Activated T-helper 1 cell treated with anti-CD3 and anti-CD28 coated beads, Interleukin-12 subunit alpha, Interleukin-12 subunit beta, Interleukin-2, Interleukin-4 antibody, amounts not matched to agents 30 ng/mL and 10 ng/mL and 1 ng/mL, durations not matched to agents 14 hours and 24 hours and 36 hours (primary cell): ENCODE measurements at regions not wholly inside any gene's neighbourhood (a gene's known extent, or its start where the extent isn't known, plus 50 kb on each side); places are given as distances from the start of the nearest gene placed in this dataset.
"Not testable (repeated sequence)": the region's sequence is repeated elsewhere in the genome, so short reads cannot be mapped to it uniquely, and the experiment has no call there.

Experiments
- DNase-seq: peaks from one replicate; pipeline ENCODE4 v3.0.0; 2021; ENCODE audit warnings: low spot score
- H3K27ac Mint-ChIP-seq: one replicate; pipeline ENCODE4 v1.8.0; 2021; ENCODE audit warnings: mild to moderate bottlenecking, mixed read lengths
- H3K27me3 Mint-ChIP-seq: one replicate; pipeline ENCODE4 v1.8.0; 2022; ENCODE audit warnings: mild to moderate bottlenecking, moderate library complexity, mixed read lengths; ENCODE audit not compliant: insufficient read depth
- H3K36me3 Mint-ChIP-seq: one replicate; pipeline ENCODE4 v1.8.0; 2021; ENCODE audit warnings: low read depth, mixed read lengths
- H3K4me1 Mint-ChIP-seq: one replicate; pipeline ENCODE4 v1.8.0; 2021; ENCODE audit warnings: low read depth, mixed read lengths
- H3K4me3 Mint-ChIP-seq: one replicate; pipeline ENCODE4 v1.8.0; 2021; ENCODE audit warnings: mild to moderate bottlenecking, moderate library complexity, mixed read lengths
- H3K9me3 Mint-ChIP-seq: one replicate; pipeline ENCODE4 v1.8.0; 2021; ENCODE audit warnings: mixed read lengths
- intact Hi-C: fragments of 100-400 bp; cut with micrococcal nuclease; formaldehyde crosslinking; loops from one replicate; pipeline ENCODE4 v1.15.1; 2024

GRCh38 chr1:112114540-112114939, 125.1 kb upstream of the KCND3 start:
- DNase-seq: no peak
- intact Hi-C loops: no loop called here
- H3K27ac Mint-ChIP-seq: no peak overlapping the region
- peaks cover 8% of the 10 kb centered on the region for H3K9me3 Mint-ChIP-seq
- H3K36me3 Mint-ChIP-seq: no peaks in the 10 kb centered on the region
- H3K4me1 Mint-ChIP-seq: peaks cover 5% of the 10 kb centered on the region
- H3K4me3 Mint-ChIP-seq: no peak overlapping the region
- no peaks in the 10 kb centered on the region for H3K27me3 Mint-ChIP-seq

- Mint-ChIP-seq H3K27me3 (no peaks in the 10 kb centered on the region), H3K4me1 (no peaks in the 10 kb centered on the region), H3K27ac (no peak overlapping the region), H3K9me3 (no peaks in the 10 kb centered on the region), H3K4me3 (no peak overlapping the region), H3K36me3 (no peaks in the 10 kb centered on the region)
- no peak for DNase-seq
- intact Hi-C loops: no loop called here
Measured at GRCh38 chr1:112126598-112126997, 137.1 kb upstream of the KCND3 start.

DNA sequence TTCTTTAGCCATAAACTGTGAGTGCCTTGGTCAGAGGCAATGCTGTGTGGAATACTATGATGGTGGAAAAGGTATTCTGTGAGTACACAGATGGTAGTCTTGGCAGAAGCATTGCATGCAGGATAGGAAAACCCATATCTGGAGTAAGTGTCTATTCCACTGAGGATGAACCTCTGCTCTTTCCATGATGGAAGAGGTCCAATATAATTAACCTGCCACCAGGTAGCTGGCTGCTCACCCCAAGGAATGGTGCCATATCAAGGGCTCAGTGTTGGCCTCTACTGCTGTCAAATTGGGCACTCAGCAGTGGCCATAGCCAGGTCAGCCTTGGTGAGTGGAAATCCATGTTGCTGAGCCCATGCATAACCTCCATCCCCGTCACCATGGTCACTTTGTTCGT, 138.1 kb upstream of the KCND3 start:
- H3K27ac Mint-ChIP-seq, H3K27me3 Mint-ChIP-seq, H3K4me3 Mint-ChIP-seq, H3K9me3 Mint-ChIP-seq, H3K36me3 Mint-ChIP-seq, H3K4me1 Mint-ChIP-seq, intact Hi-C loops, DNase-seq: not testable (repeated sequence)

DNA sequence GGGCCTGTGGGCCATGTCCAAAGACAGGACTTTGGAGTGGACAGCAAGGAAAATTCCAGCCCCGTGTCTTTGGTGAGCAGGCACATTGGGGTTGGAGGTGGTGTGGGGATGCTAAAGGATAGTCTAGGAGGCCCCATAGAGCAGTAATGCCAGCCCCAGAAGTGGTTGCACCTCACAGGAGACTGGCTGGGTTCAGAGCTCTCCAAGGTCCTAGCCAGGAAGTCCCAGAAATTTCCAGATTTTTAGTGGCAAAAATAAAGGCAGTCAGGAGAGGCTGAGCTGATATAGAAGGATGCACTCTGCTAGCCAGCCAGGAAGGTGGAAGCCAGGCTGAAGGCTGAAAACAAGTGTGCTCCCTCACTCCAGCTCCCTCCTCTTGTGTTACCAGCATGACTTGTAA, 144.0 kb upstream of the KCND3 start:
- H3K9me3 Mint-ChIP-seq: no peaks in the 10 kb centered on the region
- no peaks in the 10 kb centered on the region for H3K27me3 Mint-ChIP-seq
- intact Hi-C loops: no loop called here
- H3K36me3 Mint-ChIP-seq: no peaks in the 10 kb centered on the region
- H3K27ac Mint-ChIP-seq: no peak overlapping the region
- no peak overlapping the region for H3K4me3 Mint-ChIP-seq
- DNase-seq: no peak
- H3K4me1 Mint-ChIP-seq: no peaks in the 10 kb centered on the region

GRCh38 chr1:112140743-112141142, 151.3 kb upstream of the KCND3 start:
- no peaks in the 10 kb centered on the region for H3K27me3 Mint-ChIP-seq
- intact Hi-C loops: no loop called here
- no peaks in the 10 kb centered on the region for H3K9me3 Mint-ChIP-seq
- H3K4me3 Mint-ChIP-seq: no peak overlapping the region
- no peak for DNase-seq
- H3K36me3 Mint-ChIP-seq: no peaks in the 10 kb centered on the region
- H3K27ac Mint-ChIP-seq: no peak overlapping the region
- no peaks in the 10 kb centered on the region for H3K4me1 Mint-ChIP-seq

GRCh38 chr1:112141301-112141700, 151.8 kb upstream of the KCND3 start:
- intact Hi-C loops: no loop called here
- Mint-ChIP-seq H3K9me3 (no peaks in the 10 kb centered on the region), H3K4me3 (no peak overlapping the region), H3K27me3 (no peaks in the 10 kb centered on the region), H3K27ac (no peak overlapping the region), H3K36me3 (no peaks in the 10 kb centered on the region), H3K4me1 (no peaks in the 10 kb centered on the region)
- no peak for DNase-seq

DNA sequence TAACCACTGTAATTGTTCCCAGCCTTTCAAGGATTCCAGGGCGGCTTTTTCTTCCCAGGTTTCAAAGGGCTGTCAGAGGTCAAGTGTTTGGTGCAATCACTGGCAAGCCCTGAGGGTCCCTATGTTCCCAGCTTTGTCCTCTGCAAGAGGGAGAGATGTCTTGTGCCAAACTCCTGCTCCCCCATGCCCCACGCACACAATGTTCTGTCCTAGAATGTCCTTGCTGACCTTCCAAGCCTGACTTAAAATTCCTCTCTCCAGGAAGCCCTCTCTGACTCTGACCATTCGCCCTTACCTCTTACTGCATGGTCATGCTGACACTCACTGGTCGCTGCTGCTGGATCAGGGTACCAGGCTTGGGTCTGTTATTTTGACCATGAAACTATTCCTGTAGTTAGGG, 152.5 kb upstream of the KCND3 start:
- Mint-ChIP-seq H3K27ac (no peak overlapping the region), H3K9me3 (no peaks in the 10 kb centered on the region), H3K4me3 (no peak overlapping the region), H3K4me1 (no peaks in the 10 kb centered on the region), H3K36me3 (no peaks in the 10 kb centered on the region), H3K27me3 (no peaks in the 10 kb centered on the region)
- DNase-seq: no peak
- intact Hi-C loops: no loop called here

- Mint-ChIP-seq H3K27me3 (no peaks in the 10 kb centered on the region), H3K36me3 (no peaks in the 10 kb centered on the region), H3K4me1 (no peaks in the 10 kb centered on the region), H3K4me3 (no peak overlapping the region), H3K9me3 (peaks cover 13% of the 10 kb centered on the region), H3K27ac (no peak overlapping the region)
- DNase-seq: no peak
- intact Hi-C loops: no loop called here
Measured at GRCh38 chr1:112143871-112144441, 154.5 kb upstream of the KCND3 start.

DNA sequence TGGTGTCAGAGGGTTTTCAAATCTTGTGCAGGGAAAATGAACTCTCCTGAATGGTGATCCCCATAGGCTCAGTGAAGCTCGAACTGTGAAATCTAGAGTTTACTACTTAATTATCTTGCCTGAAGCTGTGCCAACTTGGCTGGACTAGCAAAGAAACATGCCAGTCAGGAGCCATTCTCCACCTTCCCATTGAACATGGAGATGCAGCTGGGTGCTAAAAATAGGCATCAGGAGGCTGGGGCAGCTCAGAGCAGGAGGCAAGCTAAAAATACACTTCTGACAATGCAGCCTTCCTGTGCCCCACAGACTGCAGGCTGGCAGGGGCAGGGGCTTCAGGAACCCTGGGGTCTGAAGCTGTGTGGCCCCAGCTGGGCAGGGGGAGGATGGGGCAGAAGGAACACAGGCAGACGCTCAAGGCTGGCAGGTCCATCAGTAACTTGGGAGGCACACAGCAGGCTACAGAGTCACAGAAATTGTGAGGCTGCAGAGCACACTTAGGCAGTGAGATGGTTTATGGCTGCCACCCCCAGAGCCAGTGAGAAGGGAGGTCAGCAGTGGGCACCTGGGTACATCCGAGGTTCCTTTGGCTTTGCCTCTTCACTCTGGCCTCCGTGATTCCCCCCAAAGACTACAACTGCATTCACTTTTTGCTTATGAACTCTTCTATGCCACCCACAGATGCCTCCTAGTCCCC, 155.4 kb upstream of the KCND3 start:
- DNase-seq: no peak
- H3K9me3 Mint-ChIP-seq: peaks cover 18% of the 10 kb centered on the region
- no peaks in the 10 kb centered on the region for H3K4me1 Mint-ChIP-seq
- no peaks in the 10 kb centered on the region for H3K27me3 Mint-ChIP-seq
- no peak overlapping the region for H3K27ac Mint-ChIP-seq
- intact Hi-C loops: no loop called here
- no peak overlapping the region for H3K4me3 Mint-ChIP-seq
- H3K36me3 Mint-ChIP-seq: no peaks in the 10 kb centered on the region

DNA sequence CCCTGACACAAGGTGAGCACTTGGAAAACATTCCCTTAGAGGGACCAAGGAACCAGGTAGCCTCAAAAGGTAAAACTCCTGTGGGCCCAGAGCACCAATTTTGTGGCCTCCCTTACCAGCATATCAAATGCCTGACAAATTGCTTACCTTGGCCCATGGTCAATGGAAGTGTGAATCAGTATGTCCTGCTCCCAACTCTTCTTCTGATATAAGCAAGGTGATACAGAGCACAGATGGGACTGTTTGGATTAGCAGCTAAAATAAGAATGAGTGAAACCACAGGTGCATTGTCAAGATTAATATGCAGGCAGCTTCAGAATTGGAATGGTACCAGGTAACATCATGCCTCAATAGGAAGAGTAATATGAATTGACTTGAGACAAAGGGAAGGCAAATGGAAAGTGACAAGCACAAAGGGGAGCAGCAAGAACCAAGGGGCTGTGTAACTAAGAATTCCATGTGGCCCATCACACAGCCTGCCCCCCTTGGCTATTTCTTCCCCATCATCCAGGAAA, 156.8 kb upstream of the KCND3 start:
- Mint-ChIP-seq H3K4me1 (no peaks in the 10 kb centered on the region), H3K4me3 (no peak overlapping the region)

DNA sequence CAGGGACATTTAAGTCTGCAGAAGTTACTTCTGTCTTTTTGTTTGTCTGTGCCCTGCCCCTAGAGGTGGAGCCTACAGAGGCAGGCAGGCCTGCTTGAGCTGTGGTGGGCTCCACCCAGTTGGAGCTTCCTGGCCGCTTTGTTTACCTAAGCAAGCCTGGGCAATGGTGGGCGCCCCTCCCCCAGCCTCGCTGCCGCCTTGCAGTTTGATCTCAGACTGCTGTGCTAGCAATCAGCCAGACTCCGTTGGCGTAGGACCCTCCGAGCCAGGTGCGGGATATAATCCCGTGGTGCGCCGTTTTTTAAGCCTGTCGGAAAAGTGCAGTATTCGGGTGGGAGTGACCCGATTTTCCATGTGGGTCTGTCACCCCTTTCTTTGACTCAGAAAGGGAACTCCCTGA, 170.7 kb upstream of the KCND3 start:
- H3K4me1 Mint-ChIP-seq, DNase-seq, H3K4me3 Mint-ChIP-seq, intact Hi-C loops, H3K9me3 Mint-ChIP-seq, H3K27me3 Mint-ChIP-seq, H3K36me3 Mint-ChIP-seq, H3K27ac Mint-ChIP-seq: not testable (repeated sequence)

More for the DNA sequence above, 156.8 kb upstream of the KCND3 start:
- no peaks in the 10 kb centered on the region for H3K36me3 Mint-ChIP-seq
- peaks cover 23% of the 10 kb centered on the region for H3K9me3 Mint-ChIP-seq
- no peak overlapping the region for H3K27ac Mint-ChIP-seq
- intact Hi-C loops: no loop called here
- no peaks in the 10 kb centered on the region for H3K27me3 Mint-ChIP-seq
- DNase-seq: no peak

- H3K4me1 Mint-ChIP-seq: no peaks in the 10 kb centered on the region
- no peaks in the 10 kb centered on the region for H3K36me3 Mint-ChIP-seq
Measured at GRCh38 chr1:112165375-112165774, 175.9 kb upstream of the KCND3 start.

DNA sequence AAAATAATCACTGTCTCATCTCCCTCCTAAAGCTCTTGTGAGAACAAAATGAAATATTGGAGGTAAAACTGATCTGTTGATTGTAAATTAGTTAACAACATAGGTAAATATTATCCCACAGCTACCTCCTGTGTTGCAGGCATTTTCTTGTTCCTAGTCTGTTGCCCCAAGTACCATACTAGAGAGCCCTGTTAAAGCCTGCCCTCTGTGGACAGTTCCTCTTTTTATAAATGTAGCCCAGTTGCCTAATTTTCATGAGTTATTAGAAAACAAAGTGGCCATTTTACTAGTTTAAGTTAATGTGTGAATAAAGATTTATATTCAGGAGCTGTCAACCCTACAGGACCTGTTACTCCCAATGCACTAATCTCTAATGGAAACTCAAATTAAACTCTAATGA, 180.0 kb upstream of the KCND3 start:
- intact Hi-C loops: no loop called here
- Mint-ChIP-seq H3K9me3 (peaks cover 3% of the 10 kb centered on the region), H3K27ac (no peak overlapping the region), H3K4me3 (no peak overlapping the region), H3K36me3 (no peaks in the 10 kb centered on the region), H3K27me3 (peaks cover 2% of the 10 kb centered on the region), H3K4me1 (no peaks in the 10 kb centered on the region)
- no peak for DNase-seq

More at GRCh38 chr1:112165375-112165774, 175.9 kb upstream of the KCND3 start:
- no peak for DNase-seq
- Mint-ChIP-seq H3K9me3 (peaks cover 5% of the 10 kb centered on the region), H3K27me3 (peaks cover 2% of the 10 kb centered on the region), H3K4me3 (no peak overlapping the region), H3K27ac (no peak overlapping the region)
- intact Hi-C loops: no loop called here
